ENCODE measurements at regions not wholly inside any gene's neighbourhood (a gene's known extent, or its start where the extent isn't known, plus 50 kb on each side); places are given as distances from the start of the nearest gene placed in this dataset.

GRCh38 chr2:120893811-120894584 is 158.3 kb downstream of the GLI2 start:
- TF ChIP-seq RAD21 (IDR thresholded peaks at IDR 0.05; ENCODE audit: low read depth) (no peak), USF1 (IDR thresholded peaks at IDR 0.05) (no peak), YY1 (IDR thresholded peaks at IDR 0.05; ENCODE audit: low read depth) (no peak), CEBPB (IDR thresholded peaks at IDR 0.05) (no peak)

GRCh38 chr2:120894966-120895365 is 159.3 kb downstream of the GLI2 start:
- TF ChIP-seq RAD21 (IDR thresholded peaks at IDR 0.05; ENCODE audit: low read depth) = no peak
- no peak for TF ChIP-seq TCF12 (IDR thresholded peaks at IDR 0.05; ENCODE audit: low read depth)

GRCh38 chr2:120896126-120896525 is 160.5 kb downstream of the GLI2 start:
- TF ChIP-seq ZBTB7A (IDR thresholded peaks at IDR 0.05; ENCODE audit: low read depth) (no peak), CREB1 (IDR thresholded peaks at IDR 0.05; ENCODE audit: low read depth) (no peak), TEAD4 (IDR thresholded peaks at IDR 0.05) (no peak), TAF1 (IDR thresholded peaks at IDR 0.05; ENCODE audit: low read depth) (no peak), FOXM1 (IDR thresholded peaks at IDR 0.05; ENCODE audit: borderline replicate concordance, low read depth) (no peak), EGR1 (IDR thresholded peaks at IDR 0.05) (no peak), RAD21 (IDR thresholded peaks at IDR 0.05; ENCODE audit: low read depth) (no peak), MAX (IDR thresholded peaks at IDR 0.05) (no peak), TCF12 (IDR thresholded peaks at IDR 0.05; ENCODE audit: low read depth) (no peak), EP300 (IDR thresholded peaks at IDR 0.05; ENCODE audit: borderline replicate concordance) (no peak), REST (IDR thresholded peaks at IDR 0.05; ENCODE audit: low read depth) (no peak), YY1 (IDR thresholded peaks at IDR 0.05; ENCODE audit: low read depth) (no peak), NFIC (IDR thresholded peaks at IDR 0.05) (no peak), CEBPB (IDR thresholded peaks at IDR 0.05) (no peak), USF1 (IDR thresholded peaks at IDR 0.05) (no peak)

GRCh38 chr2:120896901-120897300 is 161.2 kb downstream of the GLI2 start:
- no peak for TF ChIP-seq TAF1 (IDR thresholded peaks at IDR 0.05; ENCODE audit: low read depth)
- no peak for TF ChIP-seq CEBPB (IDR thresholded peaks at IDR 0.05)
- no peak for TF ChIP-seq YY1 (IDR thresholded peaks at IDR 0.05; ENCODE audit: low read depth)
- no peak for TF ChIP-seq EP300 (IDR thresholded peaks at IDR 0.05; ENCODE audit: borderline replicate concordance)
- no peak for TF ChIP-seq ZBTB7A (IDR thresholded peaks at IDR 0.05; ENCODE audit: low read depth)
- TF ChIP-seq RAD21 (IDR thresholded peaks at IDR 0.05; ENCODE audit: low read depth) = no peak
- TF ChIP-seq FOXM1 (IDR thresholded peaks at IDR 0.05; ENCODE audit: borderline replicate concordance, low read depth) = no peak
- TF ChIP-seq CREB1 (IDR thresholded peaks at IDR 0.05; ENCODE audit: low read depth) = no peak
- TF ChIP-seq USF1 (IDR thresholded peaks at IDR 0.05) = no peak
- no peak for TF ChIP-seq TEAD4 (IDR thresholded peaks at IDR 0.05)
- no peak for TF ChIP-seq TCF12 (IDR thresholded peaks at IDR 0.05; ENCODE audit: low read depth)

- no peak for TF ChIP-seq TCF12 (IDR thresholded peaks at IDR 0.05; ENCODE audit: low read depth)
- no peak for TF ChIP-seq USF1 (IDR thresholded peaks at IDR 0.05)
- no peak for TF ChIP-seq TEAD4 (IDR thresholded peaks at IDR 0.05)
Observed at GRCh38 chr2:120897399-120897798, 161.7 kb downstream of the GLI2 start.

- TF ChIP-seq EP300 (IDR thresholded peaks at IDR 0.05; ENCODE audit: borderline replicate concordance) (no peak), CREB1 (IDR thresholded peaks at IDR 0.05; ENCODE audit: low read depth) (no peak), FOXM1 (IDR thresholded peaks at IDR 0.05; ENCODE audit: borderline replicate concordance, low read depth) (no peak), MAX (IDR thresholded peaks at IDR 0.05) (no peak), EGR1 (IDR thresholded peaks at IDR 0.05) (no peak), NFIC (IDR thresholded peaks at IDR 0.05) (no peak), REST (IDR thresholded peaks at IDR 0.05; ENCODE audit: low read depth) (no peak), TAF1 (IDR thresholded peaks at IDR 0.05; ENCODE audit: low read depth) (no peak), ZBTB7A (IDR thresholded peaks at IDR 0.05; ENCODE audit: low read depth) (no peak), TEAD4 (IDR thresholded peaks at IDR 0.05) (no peak), CEBPB (IDR thresholded peaks at IDR 0.05) (no peak), TCF12 (IDR thresholded peaks at IDR 0.05; ENCODE audit: low read depth) (no peak), RAD21 (IDR thresholded peaks at IDR 0.05; ENCODE audit: low read depth) (no peak), YY1 (IDR thresholded peaks at IDR 0.05; ENCODE audit: low read depth) (no peak), USF1 (IDR thresholded peaks at IDR 0.05) (no peak)
Observed at GRCh38 chr2:120898496-120898895, 162.8 kb downstream of the GLI2 start.
